Kidney epithelial cell (primary cell): ENCODE measurements at regions not wholly inside any gene's neighbourhood (a gene's known extent, or its start where the extent isn't known, plus 50 kb on each side); places are given as distances from the start of the nearest gene placed in this dataset.

Experiments
- DNase-seq: peaks from one replicate; pipeline ENCODE4 v3.0.0-alpha.2; 2010; ENCODE audit warnings: low read depth
- H3K27me3 ChIP-seq: 2 replicates; pipeline ENCODE4 v1.6.0; 2011; ENCODE audit warnings: low read length; ENCODE audit not compliant: control insufficient read depth, insufficient read depth
- H3K36me3 ChIP-seq: 2 replicates; pipeline ENCODE4 v1.5.1; 2011; ENCODE audit warnings: low read length; ENCODE audit not compliant: control insufficient read depth, insufficient read depth
- H3K4me3 ChIP-seq: 2 replicates; pipeline ENCODE4 v1.5.1; 2011; ENCODE audit warnings: low read depth, mild to moderate bottlenecking, control low read depth, low read length
- CTCF ChIP-seq: IDR thresholded peaks from 2 replicates; pipeline ENCODE4 v1.5.1; 2011; ENCODE audit warnings: mild to moderate bottlenecking, moderate library complexity, low read length, control low read depth, inconsistent platforms; ENCODE audit not compliant: insufficient read depth, poor library complexity, severe bottlenecking

- no peak for TF ChIP-seq CTCF
Observed at GRCh38 chr13:64782466-64782865, 2447.7 kb downstream of the PCDH9 start.

GRCh38 chr13:64778002-64778401 lies 2452.1 kb downstream of the PCDH9 start:
- TF ChIP-seq CTCF = no peak
- DNase-seq = no peak
- H3K4me3 ChIP-seq = no peak overlapping the region
- no peaks in the 10 kb centered on the region for H3K27me3 ChIP-seq
- no peaks in the 10 kb centered on the region for H3K36me3 ChIP-seq

More at GRCh38 chr13:64782466-64782865, 2447.7 kb downstream of the PCDH9 start:
- Histone ChIP-seq H3K27me3 (no peaks in the 10 kb centered on the region), H3K4me3 (no peak overlapping the region), H3K36me3 (no peaks in the 10 kb centered on the region)
- DNase-seq = no peak

GRCh38 chr13:64774915-64775314 lies 2455.2 kb downstream of the PCDH9 start:
- no peaks in the 10 kb centered on the region for H3K36me3 ChIP-seq
- TF ChIP-seq CTCF = no peak
- H3K4me3 ChIP-seq = no peak overlapping the region
- H3K27me3 ChIP-seq = no peaks in the 10 kb centered on the region
- DNase-seq = no peak

GRCh38 chr13:64770743-64771142 lies 2459.4 kb downstream of the PCDH9 start:
- H3K36me3 ChIP-seq = no peaks in the 10 kb centered on the region
- no peak for DNase-seq
- TF ChIP-seq CTCF = no peak
- H3K4me3 ChIP-seq = no peak overlapping the region
- no peaks in the 10 kb centered on the region for H3K27me3 ChIP-seq

GRCh38 chr13:64767054-64767453 lies 2463.1 kb downstream of the PCDH9 start:
- H3K4me3 ChIP-seq = no peak overlapping the region
- no peak for TF ChIP-seq CTCF
- H3K27me3 ChIP-seq = no peaks in the 10 kb centered on the region
- no peak for DNase-seq
- no peaks in the 10 kb centered on the region for H3K36me3 ChIP-seq

- no peak for DNase-seq
- no peak overlapping the region for H3K4me3 ChIP-seq
- no peaks in the 10 kb centered on the region for H3K36me3 ChIP-seq
- no peaks in the 10 kb centered on the region for H3K27me3 ChIP-seq
- TF ChIP-seq CTCF = no peak
Observed at GRCh38 chr13:64765636-64766035, 2464.5 kb downstream of the PCDH9 start.
